IPS-NIHi7 (cell line): ENCODE measurements at regions not wholly inside any gene's neighbourhood (a gene's known extent, or its start where the extent isn't known, plus 50 kb on each side); places are given as distances from the start of the nearest gene placed in this dataset.

Source experiments
- DNase-seq: peaks from one replicate; pipeline ENCODE4 v3.0.0; 2012; ENCODE audit warnings: mixed read lengths; ENCODE audit errors: extremely low spot score

DNA sequence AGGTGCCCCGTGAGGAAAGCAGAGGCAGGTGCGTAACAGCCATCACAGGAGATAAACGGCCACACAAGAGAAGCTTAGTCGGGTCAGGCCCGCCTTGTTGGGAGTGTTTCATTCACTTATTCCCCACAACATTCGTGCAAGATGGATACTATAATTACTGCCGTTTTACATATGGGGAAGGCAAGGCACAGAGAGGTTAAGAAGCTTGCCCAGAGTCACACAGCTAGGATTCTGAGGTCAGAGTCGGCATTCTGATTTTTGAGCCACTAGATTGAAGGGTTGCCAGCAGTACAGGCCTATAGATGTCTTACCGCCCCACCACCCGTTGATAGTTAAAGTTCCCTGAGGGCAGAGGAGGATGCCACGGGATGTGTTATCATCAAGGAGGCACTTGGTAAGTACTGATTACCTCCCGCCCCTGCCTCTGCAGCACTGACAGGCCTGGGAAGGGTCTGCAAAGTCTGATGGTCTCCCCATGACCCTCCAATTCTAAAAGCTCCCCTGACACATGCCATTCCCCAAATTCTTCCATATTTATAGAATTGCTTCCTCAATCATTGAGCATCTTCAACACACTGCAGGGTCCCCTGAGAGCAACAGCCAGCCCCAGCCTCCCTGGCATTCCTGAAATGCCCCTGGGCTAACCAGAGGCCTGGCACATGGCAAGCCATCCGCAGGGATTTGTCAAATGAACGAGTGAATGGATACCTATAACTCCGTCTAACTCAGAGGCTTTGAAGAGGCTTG lies 74.7 kb upstream of the CLDN14 start:
- no peak for DNase-seq

DNA sequence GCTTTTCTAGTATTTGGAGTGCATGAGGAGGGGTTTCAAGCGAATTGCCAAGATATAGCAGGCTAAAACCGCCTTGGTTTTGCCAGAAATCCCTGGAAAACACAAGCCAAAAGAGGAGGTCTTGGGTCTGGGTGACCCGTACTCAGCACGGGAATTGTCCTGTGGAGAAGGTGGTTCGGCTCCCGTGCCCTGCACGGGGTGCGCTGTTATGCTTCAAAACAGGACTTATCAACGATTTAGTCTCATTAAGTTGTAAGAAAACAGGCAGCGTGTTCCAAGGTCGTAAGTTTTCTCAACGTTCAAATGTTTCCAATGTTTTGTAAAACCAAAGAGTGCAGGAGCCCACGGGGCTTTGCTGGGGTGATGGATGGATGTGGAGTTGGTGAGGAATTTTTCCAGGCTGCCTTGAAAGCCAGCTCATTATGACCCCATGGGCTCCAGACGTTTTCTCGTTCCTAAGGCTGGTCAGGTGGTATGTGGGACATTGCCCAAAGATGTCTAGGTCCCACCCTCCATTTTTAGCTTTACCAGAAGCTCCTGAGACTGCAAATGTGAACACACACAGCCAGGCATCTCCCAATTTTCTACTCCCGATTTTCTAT lies 75.4 kb upstream of the CLDN14 start:
- no peak for DNase-seq

DNA sequence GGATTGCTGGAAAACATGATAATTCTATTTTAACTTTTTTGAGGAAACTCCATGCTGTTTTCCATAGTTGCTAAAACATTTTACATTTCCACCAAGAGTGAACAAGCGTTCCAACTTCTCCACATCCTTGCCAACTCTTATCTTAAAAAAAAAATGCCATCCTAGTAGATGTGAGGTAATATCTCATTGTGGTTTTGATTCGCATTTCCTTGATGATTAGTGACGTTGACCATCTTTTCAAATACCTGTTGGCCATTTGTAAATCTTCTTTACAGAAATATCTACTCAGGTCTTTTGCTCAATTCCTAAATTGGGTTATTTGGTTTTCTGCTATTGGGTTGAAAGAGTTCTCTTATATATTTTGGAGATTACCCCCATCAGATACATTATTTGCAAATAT lies 77.4 kb upstream of the CLDN14 start:
- no peak for DNase-seq

DNA sequence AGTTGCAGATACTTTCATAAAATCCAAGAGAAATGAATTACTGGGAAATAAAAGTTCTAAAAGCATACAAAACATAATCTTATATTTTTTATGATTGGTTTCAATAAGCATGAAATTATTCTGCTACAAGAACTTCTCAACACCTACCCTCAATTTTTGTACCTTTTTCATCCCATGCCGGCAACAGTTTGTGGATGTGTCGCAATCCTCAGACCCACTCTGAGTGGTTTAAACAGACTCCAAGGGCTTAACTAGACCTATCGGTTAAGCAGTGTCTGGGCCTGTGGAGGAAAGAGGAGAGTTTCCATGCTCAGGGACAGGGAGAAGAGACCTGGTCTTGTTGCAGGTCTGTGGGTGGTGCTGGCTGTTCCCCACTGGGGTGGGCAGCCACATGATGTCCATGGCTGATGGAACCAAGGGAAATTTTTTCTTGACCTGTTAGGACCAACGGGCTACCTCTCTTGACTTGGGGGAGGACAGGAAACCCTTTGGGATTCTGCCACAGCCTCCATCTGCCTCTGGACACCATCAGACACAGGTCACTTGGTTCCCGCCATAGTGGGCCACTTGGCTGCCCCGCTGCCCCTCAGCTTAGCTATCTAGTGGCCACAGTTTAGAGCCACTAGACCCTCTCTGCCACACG lies 81.1 kb upstream of the CLDN14 start:
- no peak for DNase-seq

DNA sequence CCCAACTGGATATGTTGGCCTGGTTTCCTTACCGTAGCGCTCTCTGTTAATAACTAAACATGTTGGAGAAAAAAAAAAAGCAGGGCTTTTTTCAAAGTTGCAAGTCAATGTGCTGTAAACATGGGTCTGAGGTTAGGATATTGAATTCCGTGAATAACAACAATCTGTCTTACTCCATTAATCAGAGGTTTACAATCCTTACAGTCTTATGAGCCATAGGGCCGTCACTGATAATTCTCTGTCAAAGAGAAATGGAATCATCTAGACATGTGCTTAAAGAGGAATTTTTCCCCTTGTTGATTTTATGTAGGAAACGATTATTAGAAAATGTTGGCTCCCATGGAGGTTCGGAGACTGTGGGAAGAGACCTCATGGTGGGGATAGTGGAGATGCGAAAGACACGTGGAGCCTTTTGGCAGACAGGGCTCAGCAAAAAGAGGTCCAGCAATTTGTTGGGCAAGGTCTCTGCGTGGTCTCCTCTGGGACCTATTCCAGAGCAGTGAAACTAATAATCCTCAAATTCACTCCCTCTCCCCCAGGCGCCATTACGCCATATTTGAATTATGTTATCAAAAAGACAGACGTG lies 83.5 kb upstream of the CLDN14 start:
- no peak for DNase-seq

DNA sequence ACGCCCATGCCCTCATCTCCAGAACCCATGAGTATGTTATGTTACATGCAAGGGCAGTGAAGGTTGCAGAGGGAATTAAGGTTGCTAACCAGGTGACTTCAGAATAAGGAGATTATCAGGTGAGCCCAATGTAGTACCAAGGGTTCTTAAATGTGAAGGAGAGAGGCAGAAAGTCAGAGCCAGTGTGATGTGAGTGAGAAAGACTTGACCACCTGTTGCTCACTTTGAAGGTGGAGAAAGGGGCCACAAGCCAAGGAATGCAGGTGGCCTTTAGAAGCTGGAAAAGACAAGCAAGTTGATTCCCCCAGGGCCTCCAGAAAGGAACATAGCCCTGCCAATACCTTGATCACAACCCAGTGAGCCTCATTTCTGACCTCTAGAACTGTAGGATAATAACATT lies 84.7 kb upstream of the CLDN14 start:
- no peak for DNase-seq

DNA sequence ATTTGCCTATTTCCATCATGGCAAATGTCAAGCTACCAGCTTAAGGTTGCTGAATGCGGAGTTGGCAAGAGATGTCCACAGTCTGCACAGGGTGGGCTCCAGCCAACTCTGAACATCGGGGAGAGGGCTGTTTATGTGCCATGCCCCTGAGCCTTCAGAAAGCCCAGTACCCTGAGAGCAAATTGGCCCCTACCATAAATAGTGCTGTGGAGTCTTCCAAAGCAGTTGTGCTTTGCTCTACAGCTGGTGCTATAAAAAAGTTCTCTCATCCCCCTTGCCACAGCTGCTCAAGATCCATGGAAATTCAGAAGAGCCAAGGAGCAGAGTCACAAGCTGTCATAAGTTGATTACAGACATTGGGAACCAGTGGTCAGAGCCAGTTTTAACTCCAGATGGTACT lies 85.6 kb upstream of the CLDN14 start:
- DNase-seq = no peak

DNA sequence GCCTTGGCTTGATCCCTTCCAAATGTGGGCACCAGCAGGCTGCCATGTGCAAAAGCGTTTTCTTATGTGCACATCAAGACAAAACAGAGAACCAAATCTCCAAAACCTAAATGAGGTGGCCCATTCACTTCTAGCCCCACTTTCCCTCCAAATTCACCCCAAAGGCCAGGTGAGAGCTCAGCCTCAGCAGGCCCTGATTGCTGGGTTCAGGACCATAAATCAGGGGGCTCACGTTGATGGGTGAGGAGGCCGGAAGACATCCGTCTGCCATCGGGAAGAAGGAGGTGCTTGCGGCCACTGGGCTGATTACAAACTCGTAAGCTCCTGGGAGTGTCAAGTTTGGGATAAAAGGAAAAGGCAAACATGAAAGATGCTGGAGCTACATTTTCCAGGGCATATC lies 86.7 kb upstream of the CLDN14 start:
- DNase-seq = no peak

DNA sequence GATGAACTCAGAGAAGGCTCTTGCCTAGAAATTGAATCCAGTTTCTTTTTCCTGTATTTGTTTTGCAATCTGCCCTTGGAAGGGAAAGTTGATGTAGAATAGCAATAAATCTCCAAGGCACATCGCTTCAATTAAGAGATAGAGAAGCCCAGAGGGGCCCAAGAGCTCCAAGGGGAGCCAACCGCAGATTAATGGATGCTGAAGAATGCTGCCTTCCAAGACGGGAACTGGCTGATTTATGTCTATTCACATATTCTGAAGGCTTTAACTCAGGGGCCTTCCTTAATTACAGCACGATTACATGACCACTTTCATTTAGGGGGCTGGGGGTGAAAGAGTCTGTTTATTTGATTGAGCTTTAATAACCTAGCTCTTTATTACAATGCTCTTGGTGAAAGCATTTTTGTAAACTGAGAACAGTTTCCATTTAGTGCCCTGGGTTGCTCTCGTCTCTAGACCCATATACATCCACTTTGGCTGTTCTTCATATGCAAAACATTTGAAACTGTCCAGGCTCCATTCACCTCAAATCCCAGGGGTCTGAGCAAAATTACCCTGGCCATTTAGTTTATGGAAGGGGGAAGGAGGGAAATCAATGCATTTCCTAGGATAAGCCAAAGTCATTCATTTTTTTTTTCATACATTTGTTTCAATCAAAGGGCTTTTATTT lies 87.4 kb upstream of the CLDN14 start:
- no peak for DNase-seq

DNA sequence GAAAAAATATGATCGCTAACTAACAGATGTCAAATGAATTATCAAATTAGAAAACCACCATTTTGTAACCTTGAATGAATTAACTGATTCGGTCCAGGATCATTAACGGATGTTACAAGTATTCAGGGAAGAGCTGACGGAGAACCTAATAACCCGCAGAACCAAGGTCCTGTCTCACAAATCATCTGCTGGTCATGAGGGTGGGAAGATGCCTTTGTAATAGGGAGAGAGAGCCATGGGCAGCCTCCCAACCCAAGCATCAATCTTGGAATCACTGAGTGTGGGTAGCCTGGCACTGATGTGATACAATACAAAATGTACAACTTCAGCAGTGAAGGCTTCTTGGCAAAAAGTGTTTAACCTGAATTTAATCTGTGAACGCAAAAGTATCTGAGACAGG lies 89.6 kb upstream of the CLDN14 start:
- no peak for DNase-seq

DNA sequence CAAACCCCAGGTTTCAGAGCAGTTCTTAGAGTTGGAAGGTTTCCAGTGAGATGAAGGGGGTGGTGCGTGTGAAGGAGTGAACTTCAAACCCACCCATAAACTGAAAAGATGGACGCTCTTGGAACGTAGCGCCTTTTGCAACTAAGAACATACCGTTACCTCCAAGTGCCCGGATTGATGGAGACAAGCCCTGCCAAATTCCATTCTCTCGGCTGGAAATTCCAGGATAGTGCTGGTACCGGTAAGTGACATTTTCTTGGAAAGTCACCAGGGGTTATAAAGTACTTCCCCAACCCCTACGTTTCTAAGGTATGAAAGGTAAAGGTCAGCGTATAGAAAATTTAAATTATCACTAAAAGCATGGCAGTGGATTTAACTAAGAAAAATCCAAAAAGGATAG lies 91.6 kb upstream of the CLDN14 start:
- DNase-seq = no peak

DNA sequence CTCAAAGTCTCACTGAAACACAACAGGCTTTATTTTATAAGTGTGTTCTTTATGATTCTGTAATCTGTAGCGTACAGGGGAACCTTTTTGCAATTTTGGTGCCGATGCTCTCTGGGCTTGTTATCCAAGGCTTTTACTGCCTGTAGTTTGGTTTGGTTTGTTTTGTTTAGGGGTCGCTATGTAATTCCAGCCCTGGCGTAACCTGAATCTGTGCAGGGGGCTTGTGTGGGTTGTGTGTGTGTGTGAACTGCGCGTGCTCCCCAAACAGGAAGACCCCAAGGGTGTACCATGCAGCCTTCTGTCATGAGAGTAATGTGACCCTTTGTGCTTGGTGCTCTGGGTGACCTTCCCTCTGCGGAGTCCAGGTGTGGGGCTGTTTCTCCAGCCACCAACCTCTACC lies 92.1 kb upstream of the CLDN14 start:
- no peak for DNase-seq

DNA sequence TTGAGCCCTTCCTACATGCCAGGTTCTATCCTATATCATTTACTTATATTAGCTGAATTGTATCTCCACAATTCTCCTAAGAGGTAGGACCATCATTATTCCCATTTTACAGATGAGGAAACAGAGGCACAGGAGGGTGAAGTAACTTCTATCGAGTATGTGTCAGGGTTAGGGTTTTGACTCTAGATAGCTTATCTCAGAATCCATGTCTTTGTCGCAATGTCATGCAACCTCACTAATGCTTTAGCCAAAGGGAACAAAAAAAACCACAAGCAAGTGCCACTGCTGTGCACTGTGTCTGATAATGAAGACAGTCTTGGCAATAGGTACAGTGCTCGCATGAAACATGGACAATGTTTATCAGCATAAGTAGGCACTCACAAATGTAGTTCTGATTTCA lies 95.4 kb upstream of the CLDN14 start:
- DNase-seq = no peak

DNA sequence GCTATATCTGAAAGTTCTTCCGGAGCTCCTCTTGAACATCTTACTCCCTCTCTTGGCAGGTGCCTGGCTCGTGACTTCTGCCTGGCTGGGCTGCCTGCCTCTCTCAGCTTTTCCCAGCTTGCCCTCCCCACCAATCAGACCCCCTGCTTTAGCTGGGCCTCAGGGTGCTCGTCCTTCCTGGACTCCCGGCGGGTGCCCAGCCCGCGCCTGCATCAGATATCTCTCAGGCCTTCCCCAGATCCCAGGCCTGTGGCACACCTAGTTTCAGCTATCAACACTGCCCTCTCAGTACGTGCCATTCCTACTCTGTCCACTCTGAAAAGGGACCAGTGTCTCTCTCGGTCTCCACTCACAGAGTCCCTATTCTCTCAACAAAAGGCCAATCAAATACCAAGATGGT lies 96.5 kb upstream of the CLDN14 start:
- no peak for DNase-seq

DNA sequence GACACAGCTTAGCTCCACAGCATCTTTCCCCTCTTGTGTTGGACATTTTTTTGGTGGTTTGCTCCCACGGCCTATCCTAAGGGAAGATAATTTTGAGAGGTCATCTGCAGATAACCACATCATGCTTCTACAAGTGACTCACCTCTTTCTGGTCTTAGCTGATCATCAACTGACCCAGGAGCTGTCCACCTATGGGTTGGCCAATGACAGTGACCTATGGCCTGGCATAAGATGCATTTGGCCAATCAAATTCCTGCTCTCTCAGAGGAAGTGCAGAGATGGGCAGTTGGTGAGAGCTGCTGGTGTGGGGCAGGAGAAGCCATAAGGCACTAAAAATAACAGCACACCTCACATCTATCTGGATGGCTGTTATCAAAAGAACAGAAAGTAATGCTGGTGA lies 100.0 kb upstream of the CLDN14 start:
- DNase-seq = no peak

DNA sequence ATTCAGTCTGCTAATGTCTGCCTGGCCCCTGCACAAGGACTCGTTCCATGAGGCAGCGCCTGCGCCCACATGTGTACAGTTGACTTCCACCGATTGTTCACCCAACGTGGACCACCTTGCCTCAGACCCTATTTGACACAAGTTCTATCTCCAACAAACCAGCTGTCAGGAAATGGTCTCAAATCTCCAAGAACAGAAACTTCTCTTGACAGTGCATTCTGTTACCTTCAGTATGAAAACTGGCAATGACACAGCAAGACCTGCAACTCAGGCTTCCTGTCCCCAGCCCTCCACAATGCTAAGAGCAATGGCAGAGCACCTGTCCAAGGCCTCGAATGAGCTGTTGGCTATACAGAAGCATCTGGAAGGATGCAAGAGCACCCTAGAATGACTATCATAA lies 102.3 kb upstream of the CLDN14 start:
- no peak for DNase-seq

DNA sequence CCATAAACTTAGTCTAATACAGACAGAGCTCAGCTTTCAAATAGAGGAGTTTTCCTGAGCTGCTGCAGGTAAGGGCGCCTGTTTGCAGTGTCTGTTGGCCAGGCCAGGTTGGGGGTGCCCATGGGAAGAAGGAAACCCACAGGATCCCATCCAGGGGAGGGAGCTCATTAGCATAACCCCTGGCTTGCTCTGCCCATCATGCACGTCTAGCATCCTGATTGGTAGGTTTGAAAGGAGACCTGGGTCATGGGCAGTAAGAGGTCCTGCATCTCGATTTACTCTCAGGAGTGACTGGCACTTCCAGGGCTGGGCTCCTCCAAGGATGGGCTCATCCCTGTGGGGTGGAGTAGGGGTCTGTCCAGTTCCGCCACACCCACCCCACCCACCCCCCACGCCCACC lies 103.7 kb upstream of the CLDN14 start:
- DNase-seq = no peak

DNA sequence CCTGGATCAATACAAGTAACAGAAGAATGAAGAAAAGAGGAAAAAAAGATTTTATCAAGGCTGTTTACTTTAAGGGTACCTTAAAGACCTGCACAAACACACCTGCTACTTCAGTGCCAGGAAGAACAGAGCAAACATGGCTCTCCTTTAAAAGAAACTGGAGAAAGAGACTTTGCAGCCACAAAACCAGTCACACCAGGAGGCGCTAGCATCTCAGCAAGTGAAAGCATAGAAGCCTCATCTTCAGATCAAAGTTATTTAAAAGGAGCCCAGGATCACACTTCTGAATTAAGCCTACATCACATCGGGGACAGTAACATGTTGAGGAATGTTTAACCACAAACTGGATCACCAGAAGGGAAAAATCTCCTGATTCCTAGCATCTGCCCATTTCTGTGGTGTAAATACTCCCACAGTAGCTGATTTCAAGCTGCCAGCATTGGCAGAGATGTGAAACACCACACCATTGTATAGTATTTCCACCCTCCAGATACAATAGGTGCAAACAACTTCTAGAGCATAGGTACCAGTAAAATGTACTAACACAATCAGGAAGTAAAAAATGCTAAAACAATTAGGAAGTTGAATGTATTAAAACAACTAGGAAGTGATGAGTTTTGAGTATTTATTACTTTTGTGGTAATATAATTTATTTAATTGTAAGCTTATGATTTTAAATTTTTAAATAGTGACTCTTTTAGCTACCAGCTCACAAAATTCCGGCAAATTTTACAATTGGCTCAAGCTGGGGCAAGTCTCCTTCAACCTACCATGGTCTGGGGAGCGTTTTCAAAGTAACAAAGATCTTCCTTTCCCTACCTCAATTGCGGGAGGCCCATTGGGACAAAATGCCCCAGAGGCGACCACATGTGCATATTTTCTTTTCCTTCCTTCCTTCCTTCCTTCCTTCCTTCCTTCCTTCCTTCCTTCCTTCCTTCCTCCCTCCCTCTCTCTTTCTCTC lies 105.3 kb upstream of the CLDN14 start:
- no peak for DNase-seq

DNA sequence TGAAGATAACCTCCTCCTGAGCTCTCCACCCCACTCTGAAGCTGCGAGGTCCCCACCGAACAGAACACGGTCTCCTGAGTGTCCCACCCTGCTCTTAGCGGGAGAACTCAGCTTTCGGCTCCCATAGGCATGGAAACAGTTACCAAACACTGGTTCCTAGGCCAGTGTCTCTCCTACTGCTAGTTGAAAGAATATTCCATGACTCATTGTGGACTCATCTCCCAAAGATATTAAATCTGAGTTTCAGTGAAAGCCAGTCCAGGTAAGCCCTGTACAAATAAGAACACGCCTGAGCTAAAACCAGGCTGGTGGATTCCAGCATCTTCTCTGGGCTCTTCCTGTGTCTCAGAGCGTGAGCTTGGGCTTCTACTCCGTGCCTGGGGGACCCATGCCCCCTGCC lies 107.5 kb upstream of the CLDN14 start:
- no peak for DNase-seq

DNA sequence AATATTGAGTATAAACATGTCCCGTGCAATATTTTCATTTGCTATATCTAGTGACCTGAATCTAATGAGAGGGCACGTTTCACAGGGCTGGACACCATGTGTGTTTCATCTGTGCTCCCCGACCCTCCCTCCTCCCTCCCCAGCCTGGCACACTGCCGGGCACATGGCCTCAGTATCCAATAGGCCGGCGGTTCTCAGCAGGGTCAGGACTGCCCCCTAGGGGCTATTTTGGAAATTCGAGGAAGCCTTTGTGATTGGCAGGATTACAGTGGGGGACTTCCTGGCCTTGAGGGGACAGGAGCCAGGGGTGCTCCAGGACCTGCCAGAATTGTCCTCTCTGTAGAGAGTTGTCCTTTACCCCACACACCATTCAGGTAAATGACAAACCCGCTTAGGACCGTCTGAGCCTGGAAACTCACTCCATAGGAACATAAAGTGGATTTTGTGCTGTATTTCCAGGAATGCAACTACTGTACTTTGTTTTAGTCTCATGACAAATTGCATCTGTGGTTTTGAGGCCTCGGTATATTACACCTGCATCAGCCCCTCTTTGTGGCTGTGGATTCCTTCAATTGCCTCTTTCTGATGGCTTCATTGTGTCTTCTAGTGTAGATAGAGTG lies 109.5 kb upstream of the SIM2 start:
- DNase-seq = peak; percentile 63
